H9 (cell line): ENCODE measurements at regions not wholly inside any gene's neighbourhood (a gene's known extent, or its start where the extent isn't known, plus 50 kb on each side); places are given as distances from the start of the nearest gene placed in this dataset.

ENCODE experiments used
- DNase-seq: peaks from one replicate; pipeline ENCODE4 v3.0.0-alpha.2; 2017
- H2AFZ ChIP-seq: one replicate; pipeline ENCODE4 v1.6.1; 2013; ENCODE audit warnings: mild to moderate bottlenecking, low read length, control low read depth, moderate library complexity
- H2AK5ac ChIP-seq: 2 replicates; pipeline ENCODE4 v1.6.1; 2013; ENCODE audit warnings: low read length, control low read depth, mixed read lengths; ENCODE audit not compliant: insufficient read length
- H2BK120ac ChIP-seq: one replicate; pipeline ENCODE4 v1.6.1; 2013; ENCODE audit warnings: low read depth, mild to moderate bottlenecking, low read length, control low read depth, inconsistent platforms; ENCODE audit not compliant: poor library complexity, severe bottlenecking
- H2BK12ac ChIP-seq: 2 replicates; pipeline ENCODE4 v1.6.1; 2013; ENCODE audit warnings: low read length, control low read depth, mixed read lengths, low read depth; ENCODE audit not compliant: insufficient read length
- H2BK15ac ChIP-seq: 2 replicates; pipeline ENCODE4 v1.6.1; 2013; ENCODE audit warnings: low read depth, low read length, control low read depth
- H2BK20ac ChIP-seq: one replicate; pipeline ENCODE4 v1.6.1; 2013; ENCODE audit warnings: low read depth, mild to moderate bottlenecking, low read length, control low read depth, inconsistent platforms; ENCODE audit not compliant: poor library complexity, severe bottlenecking
- H2BK5ac ChIP-seq: 2 replicates; pipeline ENCODE4 v1.6.1; 2013; ENCODE audit warnings: low read length, control low read depth, mixed read lengths; ENCODE audit not compliant: insufficient read length
- H3K14ac ChIP-seq: 2 replicates; pipeline ENCODE4 v1.6.1; 2013; ENCODE audit warnings: low read length, control low read depth; ENCODE audit not compliant: insufficient read depth
- H3K18ac ChIP-seq: 2 replicates; pipeline ENCODE4 v1.6.1; 2013; ENCODE audit warnings: low read depth, mild to moderate bottlenecking, mixed read lengths, low read length, control low read depth; ENCODE audit not compliant: insufficient read length
- H3K23ac ChIP-seq: 2 replicates; pipeline ENCODE4 v1.6.1; 2013; ENCODE audit warnings: low read length, control low read depth, mixed read lengths, low read depth; ENCODE audit not compliant: insufficient read length
- H3K23me2 ChIP-seq: 2 replicates; pipeline ENCODE4 v1.6.1; 2013; ENCODE audit warnings: low read depth, mild to moderate bottlenecking, mixed read lengths, low read length, control low read depth; ENCODE audit not compliant: insufficient read length, poor library complexity, severe bottlenecking
- H3K27ac ChIP-seq: 2 replicates; pipeline ENCODE4 v1.5.1; 2013; ENCODE audit warnings: low read length, control low read depth, mixed read lengths, low read depth; ENCODE audit not compliant: insufficient read length
- H3K27me3 ChIP-seq: 2 replicates; pipeline ENCODE4 v1.6.1; 2013; ENCODE audit warnings: low read length, control low read depth, inconsistent platforms; ENCODE audit not compliant: insufficient read depth
- H3K4ac ChIP-seq: 2 replicates; pipeline ENCODE4 v1.6.1; 2013; ENCODE audit warnings: low read depth, mild to moderate bottlenecking, control low read depth, inconsistent platforms, low read length, moderate library complexity
- H3K4me1 ChIP-seq: 2 replicates; pipeline ENCODE4 v1.6.1; 2013; ENCODE audit warnings: low read length, control low read depth, inconsistent platforms; ENCODE audit not compliant: insufficient read depth
- H3K4me2 ChIP-seq: 2 replicates; pipeline ENCODE4 v1.6.1; 2013; ENCODE audit warnings: low read length, control low read depth, mixed read lengths; ENCODE audit not compliant: insufficient read length, insufficient read depth
- H3K56ac ChIP-seq: 2 replicates; pipeline ENCODE4 v1.6.1; 2013; ENCODE audit warnings: low read depth, mild to moderate bottlenecking, mixed read lengths, low read length, control low read depth; ENCODE audit not compliant: insufficient read length
- H3K79me1 ChIP-seq: 2 replicates; pipeline ENCODE4 v1.6.1; 2013; ENCODE audit warnings: low read depth, mild to moderate bottlenecking, moderate library complexity, low read length, control low read depth, inconsistent platforms; ENCODE audit not compliant: insufficient read depth, poor library complexity, severe bottlenecking
- H3K79me2 ChIP-seq: 2 replicates; pipeline ENCODE4 v1.6.1; 2013; ENCODE audit warnings: low read length, control low read depth, inconsistent platforms; ENCODE audit not compliant: insufficient read depth
- H3K9ac ChIP-seq: 2 replicates; pipeline ENCODE4 v1.6.1; 2013; ENCODE audit warnings: low read length, control low read depth, mixed read lengths; ENCODE audit not compliant: insufficient read length; ENCODE audit errors: extremely low read depth
- H3K9me3 ChIP-seq: one replicate; pipeline ENCODE4 v1.6.1; 2013; ENCODE audit warnings: low read depth, low read length, inconsistent platforms; ENCODE audit not compliant: control insufficient read depth
- H3T11ph ChIP-seq: one replicate; pipeline ENCODE4 v1.6.1; 2013; ENCODE audit warnings: mild to moderate bottlenecking, low read length, control low read depth, inconsistent platforms
- H4K20me1 ChIP-seq: one replicate; pipeline ENCODE4 v1.6.1; 2013; ENCODE audit not compliant: control insufficient read depth, insufficient read length, insufficient read depth
- H4K5ac ChIP-seq: 2 replicates; pipeline ENCODE4 v1.6.1; 2013; ENCODE audit warnings: low read depth, mild to moderate bottlenecking, mixed read lengths, low read length, control low read depth; ENCODE audit not compliant: insufficient read length
- H4K8ac ChIP-seq: replicated peaks from 2 replicates; pipeline ENCODE4 v1.6.1; 2013; ENCODE audit warnings: low read length, control low read depth, mixed read lengths, low read depth; ENCODE audit not compliant: insufficient read length
- H4K91ac ChIP-seq: 2 replicates; pipeline ENCODE4 v1.6.1; 2013; ENCODE audit warnings: low read depth, mild to moderate bottlenecking, moderate library complexity, mixed read lengths, low read length, control low read depth; ENCODE audit not compliant: insufficient read length
- H3K27ac Mint-ChIP-seq, 3 experiments: 2 replicates in 2 of 3; 3 replicates in 1 of 3; pipeline ENCODE4 v1.8.0; 2020 to 2021; ENCODE audit warnings: mixed read lengths in 3 of 3, mild to moderate bottlenecking in 1 of 3, moderate library complexity in 1 of 3
- H3K27me3 Mint-ChIP-seq: 2 replicates; pipeline ENCODE4 v1.8.0; 2021; ENCODE audit warnings: low read depth, mild to moderate bottlenecking, moderate library complexity, mixed read lengths
- H3K36me3 Mint-ChIP-seq, 3 experiments: 2 replicates in 2 of 3; 3 replicates in 1 of 3; pipeline ENCODE4 v1.8.0; 2020 to 2021; ENCODE audit warnings: low read depth in 3 of 3, mixed read lengths in 3 of 3; ENCODE audit not compliant: insufficient read depth in 1 of 3
- H3K4me1 Mint-ChIP-seq, 2 experiments: 2 replicates each; pipeline ENCODE4 v1.8.0; 2020; ENCODE audit warnings: mixed read lengths in 2 of 2
- H3K4me3 Mint-ChIP-seq, 2 experiments: 2 replicates in 1 of 2; 3 replicates in 1 of 2; pipeline ENCODE4 v1.8.0; 2020 to 2021; ENCODE audit warnings: mild to moderate bottlenecking in 2 of 2, mixed read lengths in 2 of 2, moderate library complexity in 1 of 2
- H3K9me3 Mint-ChIP-seq, 2 experiments: 2 replicates in 1 of 2; 3 replicates in 1 of 2; pipeline ENCODE4 v1.8.0; 2020; ENCODE audit warnings: mild to moderate bottlenecking in 2 of 2, mixed read lengths in 2 of 2, moderate library complexity in 1 of 2
- WGBS: extraction: QIAGEN DNeasy Blood & Tissue Kit; methylation state at CpG from one replicate; pipeline ENCODE4 v1.1.7; 2013; ENCODE audit warnings: missing lambda C conversion rate, low lambda C conversion rate, mixed read lengths; ENCODE audit not compliant: insufficient read length; ENCODE audit errors: extremely low coverage; 5-methylcytosine and 5-hydroxymethylcytosine counted together
- TF ChIP-seq, protein P1 (sequence below): fragments of 200-600 bp; sonication (generic); conservative IDR thresholded peaks from 3 replicates; pipeline ENCODE4 v1.8.0; 2021; ENCODE audit warnings: antibody characterized with exemption, mild to moderate bottlenecking

DNA sequence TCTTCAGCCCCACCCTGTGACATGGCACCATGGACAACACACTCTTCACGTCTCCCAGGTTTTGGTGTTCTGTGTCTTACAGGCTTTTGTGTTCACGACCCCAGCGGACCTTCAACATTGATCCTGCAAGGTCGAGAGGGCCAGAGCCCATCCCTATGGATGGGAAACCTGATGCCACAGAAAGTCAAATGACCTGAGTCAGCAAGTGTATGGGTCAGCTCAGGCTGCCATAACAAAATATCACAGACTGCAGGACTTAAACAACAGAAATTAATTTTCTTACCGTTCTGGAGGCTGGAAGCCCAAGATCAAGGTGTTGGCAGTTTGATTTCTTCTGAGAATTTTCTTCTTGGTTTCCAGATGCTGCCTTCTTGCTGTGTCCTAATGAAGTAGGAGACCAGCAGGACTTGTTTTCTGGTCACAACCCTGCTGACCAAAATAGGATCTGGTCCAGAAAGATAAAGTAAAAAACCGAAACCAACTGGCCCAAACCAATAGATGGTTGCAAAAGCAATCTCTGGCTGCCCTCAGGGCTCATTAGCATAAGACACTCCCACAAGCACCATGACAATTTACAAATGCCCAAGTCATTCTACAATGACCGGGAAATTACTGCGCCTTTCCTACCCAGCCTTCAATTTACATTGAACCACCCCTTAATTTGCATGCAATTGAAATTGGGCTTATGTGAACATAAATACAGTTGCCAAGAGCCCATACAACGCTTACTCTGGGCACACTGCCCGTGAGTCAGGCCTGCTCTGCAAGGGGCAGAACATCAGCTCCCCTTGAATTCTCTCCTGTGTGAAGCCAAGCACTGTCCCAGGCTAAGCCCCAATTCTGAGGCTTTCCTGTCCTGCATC lies 82.9 kb upstream of the SLC22A11 start:
- H2BK15ac ChIP-seq, result no peak overlapping the region
- H3K4me2 ChIP-seq, result no peak overlapping the region
- H4K20me1 ChIP-seq, result no peaks in the 10 kb centered on the region
- H4K8ac ChIP-seq, result no peak overlapping the region
- Mint-ChIP-seq H3K4me1 (peaks cover 7 to 21% of the 10 kb centered on the region in 2 experiments), H3K27ac (no peak overlapping the region), H3K27me3 (peaks cover 51% of the 10 kb centered on the region), H3K4me3 (no peak overlapping the region; a peak in 1 of 5 replicates), H3K36me3 (no peaks in the 10 kb centered on the region), H3K9me3 (no peaks in the 10 kb centered on the region; a peak in 1 of 5 replicates)
- no peaks in the 10 kb centered on the region for H3K79me2 ChIP-seq
- H3K4me1 ChIP-seq, result no peaks in the 10 kb centered on the region
- H3T11ph ChIP-seq, result no peak overlapping the region
- H2AK5ac ChIP-seq, result no peak overlapping the region
- TF ChIP-seq, protein P1, sequence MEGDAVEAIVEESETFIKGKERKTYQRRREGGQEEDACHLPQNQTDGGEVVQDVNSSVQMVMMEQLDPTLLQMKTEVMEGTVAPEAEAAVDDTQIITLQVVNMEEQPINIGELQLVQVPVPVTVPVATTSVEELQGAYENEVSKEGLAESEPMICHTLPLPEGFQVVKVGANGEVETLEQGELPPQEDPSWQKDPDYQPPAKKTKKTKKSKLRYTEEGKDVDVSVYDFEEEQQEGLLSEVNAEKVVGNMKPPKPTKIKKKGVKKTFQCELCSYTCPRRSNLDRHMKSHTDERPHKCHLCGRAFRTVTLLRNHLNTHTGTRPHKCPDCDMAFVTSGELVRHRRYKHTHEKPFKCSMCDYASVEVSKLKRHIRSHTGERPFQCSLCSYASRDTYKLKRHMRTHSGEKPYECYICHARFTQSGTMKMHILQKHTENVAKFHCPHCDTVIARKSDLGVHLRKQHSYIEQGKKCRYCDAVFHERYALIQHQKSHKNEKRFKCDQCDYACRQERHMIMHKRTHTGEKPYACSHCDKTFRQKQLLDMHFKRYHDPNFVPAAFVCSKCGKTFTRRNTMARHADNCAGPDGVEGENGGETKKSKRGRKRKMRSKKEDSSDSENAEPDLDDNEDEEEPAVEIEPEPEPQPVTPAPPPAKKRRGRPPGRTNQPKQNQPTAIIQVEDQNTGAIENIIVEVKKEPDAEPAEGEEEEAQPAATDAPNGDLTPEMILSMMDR, result no peak
- H3K14ac ChIP-seq, result no peak overlapping the region
- H3K4ac ChIP-seq, result no peak overlapping the region
- H4K5ac ChIP-seq, result no peak overlapping the region
- H2BK120ac ChIP-seq, result no peak overlapping the region
- no peak overlapping the region for H3K18ac ChIP-seq
- H2BK20ac ChIP-seq, result no peak overlapping the region
- H3K23ac ChIP-seq, result no peak overlapping the region
- no peak overlapping the region for H3K9ac ChIP-seq
- WGBS, result no CpG with 5 or more reads among the region's 10 CpGs
- DNase-seq, result no peak
- no peak overlapping the region for H2BK5ac ChIP-seq
- no peak overlapping the region for H2BK12ac ChIP-seq
- no peaks in the 10 kb centered on the region for H3K79me1 ChIP-seq
- no peaks in the 10 kb centered on the region for H3K23me2 ChIP-seq
- no peak overlapping the region for H2AFZ ChIP-seq
- H3K56ac ChIP-seq, result no peak overlapping the region
- H3K9me3 ChIP-seq, result no peaks in the 10 kb centered on the region
- H3K27me3 ChIP-seq, result no peaks in the 10 kb centered on the region
- H4K91ac ChIP-seq, result no peak overlapping the region
- no peak overlapping the region for H3K27ac ChIP-seq
